HPDE6-E6E7 (cell line): ENCODE measurements at regions not wholly inside any gene's neighbourhood (a gene's known extent, or its start where the extent isn't known, plus 50 kb on each side); places are given as distances from the start of the nearest gene placed in this dataset.

Experiments used
- DNase-seq: peaks from one replicate; pipeline ENCODE4 v3.0.0; 2011; ENCODE audit warnings: missing footprints; ENCODE audit errors: extremely low spot score

DNA sequence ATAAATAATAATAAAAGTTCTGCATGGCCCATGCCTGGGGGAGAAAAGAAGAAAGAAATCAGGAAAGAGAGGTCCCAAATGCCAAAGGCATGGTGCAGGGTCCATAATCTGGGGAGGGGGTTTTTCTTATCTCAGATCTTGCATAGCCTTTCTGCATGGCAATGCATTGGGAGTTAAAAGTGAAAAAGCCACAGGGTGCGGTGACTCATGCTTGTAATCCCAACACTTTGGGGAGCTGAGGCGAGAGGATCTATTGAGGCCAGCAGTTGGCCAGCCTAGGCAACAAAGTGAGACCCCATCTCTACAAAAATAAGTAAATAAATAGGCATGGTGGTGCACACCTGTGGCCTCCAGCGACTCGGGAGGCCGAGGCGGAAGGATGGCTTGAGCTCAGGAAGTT, 76.8 kb upstream of the GATA2 start:
- no peak for DNase-seq

DNA sequence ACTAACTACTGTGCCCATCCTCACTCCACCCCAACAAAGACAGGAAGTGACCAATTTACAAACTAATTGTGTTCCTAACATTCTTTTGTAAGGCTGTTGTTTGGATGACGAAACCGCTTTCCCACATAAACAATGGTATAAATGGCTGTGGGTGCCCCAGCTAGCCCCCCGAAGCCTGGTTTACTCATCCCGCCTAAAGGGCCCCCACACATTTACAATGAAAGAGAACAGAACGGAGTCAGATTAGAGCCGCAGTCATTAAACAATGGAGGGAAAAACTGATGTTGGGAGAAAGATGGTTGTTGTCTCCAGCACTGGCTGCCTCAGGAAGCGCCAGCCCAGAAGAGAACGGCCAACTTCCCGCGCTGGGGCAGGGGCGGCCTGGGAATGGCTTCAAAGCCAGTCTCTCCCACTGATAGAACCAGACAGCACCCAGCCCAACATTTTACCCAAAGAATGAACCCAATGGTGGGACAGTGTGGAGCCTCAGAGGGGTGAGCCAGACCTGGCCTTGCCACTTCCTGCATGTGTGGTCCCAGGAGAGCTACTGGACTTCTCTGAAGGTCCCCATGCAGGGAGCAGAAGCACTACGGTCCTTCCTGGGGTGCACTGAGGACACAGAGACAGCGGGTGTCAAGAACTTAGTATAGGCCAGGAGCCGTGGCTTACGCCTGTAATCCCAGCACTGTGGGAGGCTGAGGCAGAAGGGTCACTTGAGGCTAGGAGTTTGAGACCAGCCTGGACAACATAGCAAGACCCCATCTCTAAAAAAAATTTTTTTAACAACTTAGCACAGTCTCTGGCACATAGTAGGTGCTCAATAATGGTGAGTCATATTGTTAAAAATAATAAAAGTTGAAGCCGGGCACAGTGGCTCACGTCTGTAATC, 75.8 kb upstream of the GATA2 start:
- no peak for DNase-seq

DNA sequence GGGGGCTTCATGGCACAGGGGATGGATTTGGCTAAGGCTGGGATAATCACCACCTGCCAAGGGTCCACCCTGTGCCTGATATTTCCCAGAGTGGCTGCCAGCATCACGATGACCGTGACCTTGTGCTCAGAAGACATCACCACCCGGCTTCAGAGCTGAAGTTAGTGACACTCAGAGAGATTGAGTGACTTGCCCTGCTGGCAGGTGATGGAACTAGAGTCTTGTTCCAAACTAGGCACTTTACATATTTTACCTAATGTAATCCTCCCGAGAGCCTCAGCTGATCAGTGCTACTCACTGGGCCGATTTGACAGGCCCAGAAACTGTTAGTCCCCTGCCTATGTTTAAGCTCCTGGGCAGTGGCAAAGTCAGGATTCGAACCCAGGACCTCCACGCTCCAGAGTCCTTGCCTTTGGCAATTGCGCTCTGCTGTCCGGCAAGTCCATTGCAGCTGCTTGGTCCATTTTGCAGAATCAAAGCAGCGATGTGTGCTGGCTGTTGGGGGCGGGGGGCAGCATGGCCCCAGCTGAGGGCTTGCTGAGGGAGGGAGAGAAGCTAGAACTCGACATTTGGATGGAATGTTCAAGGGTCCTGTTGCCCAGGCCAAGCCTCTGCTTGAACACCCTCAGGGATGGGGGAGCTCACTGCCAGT, 74.8 kb upstream of the GATA2 start:
- DNase-seq, result no peak

DNA sequence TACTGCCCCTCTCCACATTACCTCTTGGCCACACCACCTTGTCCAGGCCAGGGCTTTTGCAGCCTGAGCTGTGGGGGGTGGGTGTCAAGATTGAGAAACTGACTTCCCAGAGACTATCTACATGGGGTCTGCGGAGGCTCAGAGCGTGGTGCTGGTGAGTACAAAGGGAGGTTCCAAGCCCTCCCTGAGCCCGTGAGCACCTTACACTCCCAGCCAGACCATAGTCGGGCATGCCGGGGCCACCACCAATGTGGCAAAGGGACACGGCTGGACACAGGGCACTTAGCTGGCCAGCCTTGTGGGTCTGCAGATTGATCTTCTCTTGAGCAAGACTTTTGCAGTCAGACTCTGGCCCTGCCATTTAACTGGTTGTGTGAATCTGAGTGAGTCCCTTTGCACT, 74.1 kb upstream of the GATA2 start:
- DNase-seq, result no peak

DNA sequence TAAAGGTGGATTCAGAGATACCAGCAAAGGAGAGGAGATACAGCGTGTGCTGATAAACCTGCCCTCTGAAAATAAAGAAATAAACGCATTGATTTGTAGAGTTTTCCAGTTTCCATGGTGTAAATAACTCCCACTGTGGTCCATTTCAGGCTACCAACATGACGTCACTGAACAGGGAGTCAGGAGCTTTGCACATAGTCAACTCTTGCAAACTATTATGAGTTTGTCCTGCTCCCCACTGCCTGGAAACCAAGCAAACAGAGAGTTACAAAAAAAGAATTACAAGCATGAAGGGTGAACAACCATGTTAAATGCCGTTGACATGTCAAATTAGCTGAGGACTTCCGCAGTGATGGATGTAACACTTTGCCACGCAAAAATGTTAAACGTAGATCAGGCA, 70.4 kb upstream of the GATA2 start:
- DNase-seq, result no peak

DNA sequence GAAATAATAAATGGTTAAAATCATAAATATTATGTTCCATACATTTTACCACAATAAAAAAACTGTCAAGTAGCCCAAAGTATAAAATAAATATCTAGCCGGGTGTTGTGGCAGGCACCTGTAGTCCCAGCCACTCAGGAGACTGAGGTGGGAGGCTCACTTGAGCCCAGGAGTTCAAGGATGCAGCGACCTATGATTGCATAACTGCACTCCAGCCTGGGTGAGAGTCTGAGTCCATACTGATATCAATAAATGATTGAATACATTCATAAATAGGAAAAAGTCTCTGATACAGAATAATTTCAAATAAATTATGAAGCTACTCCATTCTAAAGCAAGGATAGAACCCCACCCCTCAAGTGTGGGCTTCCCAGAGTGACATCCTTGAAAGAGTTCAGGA, 68.5 kb upstream of the GATA2 start:
- DNase-seq, result no peak

DNA sequence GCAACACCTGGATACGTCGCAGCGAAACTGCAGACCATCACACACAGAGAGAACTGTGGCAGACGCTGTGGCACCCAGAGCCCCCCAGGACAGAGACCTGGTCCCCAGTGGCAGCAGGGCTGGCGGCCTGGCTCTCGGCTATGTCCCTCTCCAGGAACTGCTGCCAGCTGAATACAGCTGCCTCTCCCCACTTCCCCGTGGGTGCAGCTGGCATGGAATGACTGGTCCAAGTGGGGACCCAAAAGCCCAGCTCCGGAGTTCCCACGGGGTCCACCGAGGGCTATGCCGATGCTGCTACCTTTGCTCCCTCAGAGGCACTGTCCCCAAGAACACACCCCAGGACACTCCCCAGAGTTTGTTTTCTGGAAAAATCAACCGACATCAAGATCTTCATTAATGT, 67.8 kb upstream of the GATA2 start:
- no peak for DNase-seq

DNA sequence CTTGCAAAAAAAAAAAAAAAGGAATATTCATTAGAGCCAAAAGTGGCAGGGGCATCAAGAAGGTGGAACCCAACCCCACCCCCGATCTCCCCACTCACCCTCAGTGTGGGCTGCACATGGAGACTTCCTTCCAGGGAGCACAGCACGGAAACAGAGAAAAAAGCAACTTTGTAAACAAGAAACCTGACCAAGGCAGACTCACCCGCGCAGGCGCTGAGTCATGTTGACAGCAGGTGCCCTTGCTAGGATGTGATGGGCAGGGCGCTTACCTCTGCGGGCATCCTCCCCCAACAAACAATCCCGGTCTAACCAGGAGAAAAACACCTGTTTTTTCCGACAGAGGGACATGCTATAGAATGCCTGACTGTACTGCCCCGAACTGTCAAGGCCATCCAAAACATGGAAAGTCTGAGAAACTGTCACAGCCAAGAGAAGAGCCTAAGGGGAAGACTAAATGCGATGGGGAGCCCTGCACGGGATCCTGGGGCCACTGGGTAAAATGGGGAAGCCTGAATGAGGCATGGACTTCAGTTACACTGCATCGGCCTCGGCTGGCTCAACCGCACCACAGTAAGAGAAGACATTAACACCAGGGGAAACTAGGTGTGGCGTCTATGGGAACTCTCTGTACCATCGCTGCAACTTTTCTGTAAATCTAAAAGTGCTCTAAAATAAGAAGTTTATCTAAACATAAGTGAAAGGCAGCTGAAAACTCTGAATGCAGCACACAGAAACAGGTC, 66.7 kb upstream of the GATA2 start:
- peak; percentile 59 for DNase-seq

DNA sequence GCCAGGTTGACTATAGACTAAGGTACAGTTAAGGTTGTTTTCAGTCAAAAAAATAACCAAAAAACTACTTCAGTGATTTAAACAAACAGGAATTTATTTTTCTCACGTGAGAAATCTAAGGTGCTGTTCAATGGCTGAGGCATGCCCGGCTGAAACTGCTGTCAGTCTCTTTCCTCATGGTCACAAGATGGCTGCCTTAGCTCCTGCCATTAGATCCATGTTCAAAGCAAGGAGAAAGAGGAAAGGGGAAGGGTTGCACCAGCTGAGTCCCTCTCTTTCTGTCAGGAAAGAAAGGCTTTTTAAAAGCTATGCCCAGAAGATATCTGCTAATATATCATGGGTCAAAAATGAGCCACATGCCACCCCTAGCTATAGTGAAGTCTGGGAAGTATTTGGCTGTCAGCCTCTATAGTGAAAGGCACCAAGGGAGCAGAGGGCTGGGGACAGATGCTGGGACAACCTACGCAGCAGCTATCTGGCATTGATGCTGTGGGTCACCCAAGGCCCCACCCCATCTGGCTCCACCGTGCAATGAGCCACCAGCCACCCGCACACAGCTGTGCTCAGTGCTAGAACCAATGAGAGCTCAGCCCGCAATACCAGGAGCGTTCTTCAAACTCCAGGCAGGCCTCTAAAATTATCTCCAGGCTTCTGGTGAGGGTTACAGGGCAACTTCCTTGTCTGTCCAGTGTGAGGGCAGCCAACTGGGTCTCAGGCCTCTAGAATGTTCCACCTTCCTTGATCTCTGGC, 64.7 kb upstream of the GATA2 start:
- DNase-seq, result no peak

DNA sequence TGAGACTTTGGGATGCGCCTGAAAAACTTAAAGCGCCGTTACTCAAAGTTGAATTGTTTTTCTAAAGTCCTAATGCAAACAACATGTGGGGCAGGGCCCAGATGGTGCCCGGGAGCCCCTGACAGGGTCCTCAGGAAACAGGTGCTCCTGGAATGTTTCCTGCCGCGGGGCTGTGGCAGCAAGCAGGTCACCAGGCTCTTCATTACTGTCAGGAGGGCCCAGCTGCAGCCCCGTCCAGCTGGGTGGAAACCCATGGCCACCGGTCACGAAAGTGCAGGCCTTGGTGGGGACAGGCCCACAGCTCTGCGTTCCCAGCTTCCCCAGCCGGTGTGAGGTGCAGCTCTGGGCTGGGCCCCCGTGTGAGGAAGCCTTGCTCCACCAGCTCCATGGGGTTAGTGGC, 63.9 kb upstream of the GATA2 start:
- DNase-seq, result no peak

DNA sequence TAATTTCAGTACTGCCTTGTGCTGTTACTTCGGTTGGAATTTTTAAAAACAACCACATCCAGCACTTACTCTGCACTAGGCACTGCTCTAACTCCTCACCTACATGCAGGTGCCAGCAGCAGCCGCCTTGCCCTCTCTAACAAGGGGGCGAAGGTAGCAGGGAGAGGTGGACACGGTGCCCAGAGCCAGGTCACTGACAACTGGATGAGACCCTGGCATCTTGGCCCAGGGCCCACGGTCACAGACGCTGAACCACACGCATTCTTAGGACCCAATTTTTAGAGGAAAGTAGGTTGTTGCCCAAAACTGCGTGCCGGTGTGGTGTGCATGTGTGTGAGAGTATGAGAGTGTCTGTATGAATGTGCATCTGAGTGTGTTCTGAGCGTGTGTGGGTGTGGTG, 63.4 kb upstream of the GATA2 start:
- no peak for DNase-seq

DNA sequence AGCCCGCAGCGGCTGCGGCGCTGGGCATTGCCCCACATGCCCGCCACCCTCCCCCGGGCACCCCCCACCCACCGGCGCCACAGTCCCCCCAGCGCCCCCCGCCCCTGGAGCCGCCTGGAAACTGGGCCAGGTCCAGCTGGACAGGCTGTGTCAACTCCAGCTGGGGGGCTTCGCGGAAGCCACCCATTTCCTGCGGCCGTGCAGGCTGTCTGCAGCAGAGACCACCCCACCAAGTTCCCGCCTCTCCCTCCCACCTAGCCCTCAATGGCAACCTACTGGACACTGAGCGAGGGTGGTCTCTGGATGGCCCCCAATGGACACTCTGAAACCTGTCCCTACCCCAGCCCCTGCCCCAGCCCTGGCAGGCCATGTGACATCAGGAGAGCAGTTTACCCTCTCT, 62.8 kb upstream of the GATA2 start:
- no peak for DNase-seq

DNA sequence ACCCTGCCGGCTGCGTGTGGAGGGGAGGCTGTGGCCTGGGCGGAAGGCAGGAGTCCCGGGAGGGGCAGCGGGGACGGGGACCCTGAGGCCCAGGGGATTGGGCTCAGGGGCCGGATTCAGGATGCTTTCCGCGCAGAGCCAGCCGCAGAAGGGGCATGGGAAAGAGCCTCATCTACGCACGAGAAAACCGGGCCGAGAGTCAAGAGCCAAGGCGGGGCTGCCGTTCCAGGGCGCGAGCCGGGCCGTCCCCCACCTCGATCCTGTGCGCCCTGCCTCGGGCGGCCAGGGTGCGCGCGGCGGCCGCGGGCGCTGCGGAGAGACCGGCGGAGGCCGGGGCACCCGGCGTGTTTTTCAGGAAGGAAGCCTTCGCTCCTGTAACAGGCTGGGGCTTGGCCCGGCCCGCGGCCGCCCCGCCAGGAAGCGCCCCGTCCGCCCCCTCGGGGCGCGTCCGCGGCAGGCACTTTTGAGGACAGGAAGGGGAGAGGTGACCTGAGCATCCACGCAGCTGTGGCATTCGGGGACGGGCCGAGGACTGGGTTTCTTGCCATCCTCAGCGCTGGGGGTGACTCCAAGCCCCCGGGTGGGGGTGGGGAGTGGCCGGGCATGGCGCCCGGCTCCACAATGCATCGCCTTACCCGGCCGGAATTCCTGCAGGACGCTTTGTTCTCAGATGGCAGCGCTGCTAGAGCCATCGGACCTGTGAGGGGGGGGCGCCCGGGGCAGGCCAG, 62.3 kb upstream of the GATA2 start:
- DNase-seq, result no peak

DNA sequence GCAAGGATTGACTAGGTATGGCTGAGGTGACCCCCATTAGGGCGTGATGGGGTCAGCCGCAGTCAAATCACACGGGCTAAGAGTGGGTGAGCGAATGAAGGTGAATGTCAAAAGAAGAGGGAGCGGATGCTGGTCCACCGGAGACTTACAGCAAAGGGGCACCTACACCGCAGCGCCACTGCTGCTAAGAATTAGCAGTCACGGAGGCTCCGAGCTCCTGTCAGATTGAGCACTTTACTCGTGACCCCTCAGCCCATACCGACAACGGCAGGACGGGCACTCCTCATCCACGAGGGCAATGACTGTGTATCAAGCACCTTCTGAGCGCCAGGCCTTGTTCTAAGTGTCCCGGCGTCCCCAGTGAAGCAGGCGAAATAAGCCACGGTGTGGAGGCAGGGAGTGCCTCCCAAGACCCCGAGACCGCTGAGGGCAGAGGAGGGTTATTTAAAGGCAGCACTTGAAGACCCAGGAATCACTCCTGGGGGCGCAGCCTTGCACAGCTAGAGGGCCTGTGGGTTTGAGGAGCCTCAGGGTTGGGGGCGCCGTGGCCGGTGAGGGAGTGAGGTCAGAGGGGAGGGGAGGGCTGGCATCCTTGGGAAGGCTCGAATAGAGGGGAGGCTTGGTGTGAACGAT, 61.6 kb upstream of the GATA2 start:
- DNase-seq, result no peak

DNA sequence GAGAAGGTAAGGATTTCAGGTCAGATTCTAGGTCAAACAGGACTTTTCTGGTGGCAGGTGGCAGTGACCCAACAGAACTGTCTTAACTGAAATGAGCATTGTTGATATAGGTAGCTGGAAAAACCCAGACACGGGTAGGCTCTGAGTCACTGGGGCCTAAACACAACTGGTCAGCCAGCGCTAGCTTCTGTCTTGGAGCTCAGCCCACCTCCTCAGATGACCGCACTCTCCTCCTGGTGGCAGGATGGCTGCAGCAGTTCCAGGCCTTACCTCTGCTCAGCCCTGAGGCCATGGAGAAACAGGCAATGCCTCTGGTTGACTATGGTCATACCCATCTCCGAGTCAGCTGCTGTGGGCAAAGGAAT, 61.1 kb upstream of the GATA2 start:
- DNase-seq, result no peak

DNA sequence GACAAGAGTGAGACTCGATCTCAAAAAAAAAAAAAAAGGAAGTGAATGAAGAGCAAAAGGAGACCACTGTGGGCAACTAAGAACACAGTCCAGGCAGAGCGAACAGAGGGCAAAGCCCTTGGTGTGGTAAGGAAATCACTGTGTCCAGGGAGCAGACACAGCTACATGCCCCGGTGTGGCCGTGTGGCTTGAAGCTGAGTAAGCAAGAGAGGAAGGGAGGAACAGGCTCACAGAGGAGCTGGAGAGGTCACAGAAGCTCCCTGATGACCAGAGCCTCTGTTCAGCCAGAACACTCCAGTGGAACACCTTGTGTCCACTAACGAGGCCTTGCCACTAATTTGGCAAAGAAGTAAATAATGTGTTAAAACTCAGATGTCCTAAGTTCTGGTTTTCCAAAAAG, 60.6 kb upstream of the GATA2 start:
- DNase-seq, result no peak

DNA sequence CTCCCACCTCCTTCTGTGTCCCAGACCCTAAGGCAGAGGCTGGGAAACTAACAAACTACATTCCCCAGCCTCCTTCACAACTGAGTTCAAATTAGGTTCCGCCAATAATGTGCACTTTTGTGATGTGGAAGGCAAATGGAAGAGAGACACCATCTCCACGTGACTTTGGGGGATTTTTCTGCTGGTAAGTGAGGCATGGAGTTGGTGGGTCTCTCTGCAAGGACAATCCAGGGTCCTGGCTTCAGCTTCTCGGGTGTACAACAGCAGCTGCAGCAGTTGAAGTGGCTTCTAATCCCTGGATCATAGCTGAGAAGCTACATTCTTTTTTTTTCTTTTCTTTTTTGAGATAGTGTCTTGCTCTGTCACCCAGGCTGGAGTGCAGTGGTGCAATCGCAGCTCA, 58.9 kb upstream of the GATA2 start:
- no peak for DNase-seq

DNA sequence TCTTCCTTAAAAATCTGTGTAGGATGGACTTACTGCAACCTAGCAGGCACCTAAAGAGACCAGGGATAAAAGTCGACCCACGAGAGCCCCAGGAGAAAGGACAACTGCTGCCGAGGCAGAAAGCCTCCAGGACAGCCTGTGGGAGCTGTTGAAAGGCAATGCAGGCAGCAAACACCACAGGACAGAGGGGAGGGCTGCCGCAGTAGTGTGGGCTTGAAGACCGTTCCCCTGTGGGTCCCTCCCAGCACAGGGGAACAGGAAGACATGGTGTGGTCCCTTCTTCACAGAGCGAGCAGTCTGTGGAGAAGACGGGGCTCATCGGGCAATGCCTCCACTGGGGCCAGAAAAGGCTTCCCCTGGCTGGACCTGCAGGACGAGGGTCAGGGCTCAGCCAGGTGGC, 58.5 kb upstream of the GATA2 start:
- no peak for DNase-seq

DNA sequence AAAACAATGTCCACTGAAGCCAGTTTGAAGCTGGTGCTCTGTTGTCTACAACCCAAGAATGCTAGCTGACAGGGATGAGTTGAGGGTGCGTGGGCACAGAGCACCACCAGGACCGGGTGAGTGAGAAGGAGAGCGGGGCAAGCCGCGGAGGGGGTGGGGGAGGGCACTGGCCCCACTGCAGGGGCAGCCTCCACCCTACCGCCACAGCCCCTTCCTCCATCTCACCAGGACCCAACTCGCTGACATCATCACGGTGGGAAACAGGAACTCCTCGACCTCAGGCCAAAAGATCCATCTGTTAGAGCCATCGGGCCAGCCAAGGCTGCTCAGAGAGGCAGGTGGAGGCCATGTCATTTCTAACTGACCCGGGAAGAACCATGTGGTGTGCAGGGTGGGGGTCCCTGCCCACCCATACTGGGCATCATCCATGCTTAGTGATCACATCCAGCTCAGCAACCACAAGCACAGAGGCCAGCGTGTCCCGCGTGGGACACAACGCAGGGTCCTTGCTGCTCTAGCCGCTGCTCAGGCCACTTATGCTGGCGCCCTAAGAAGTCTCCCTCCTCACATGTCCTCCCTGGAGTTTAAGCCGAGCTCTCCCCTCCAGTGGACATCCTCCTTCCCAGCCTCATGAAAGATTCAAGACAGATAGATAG, 57.6 kb upstream of the GATA2 start:
- no peak for DNase-seq

DNA sequence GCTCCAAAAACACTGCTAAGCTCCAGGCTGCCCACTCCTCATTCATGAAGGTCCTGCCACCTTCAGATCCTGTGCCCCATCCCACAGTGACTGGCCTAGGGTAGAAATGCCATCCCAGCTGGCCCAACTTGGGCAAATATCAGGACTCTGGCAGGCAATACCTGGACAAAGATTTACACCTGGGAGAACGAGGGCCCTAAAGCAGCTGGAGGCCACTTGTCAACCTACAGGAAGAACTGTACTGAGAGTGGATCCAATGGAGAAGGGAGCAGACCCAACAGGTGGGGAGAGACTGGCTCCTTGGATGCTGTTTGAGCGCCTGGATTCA, 57.1 kb upstream of the GATA2 start:
- no peak for DNase-seq
